Tibial nerve (tissue), 4 donors: ENCODE measurements at regions not wholly inside any gene's neighbourhood (a gene's known extent, or its start where the extent isn't known, plus 50 kb on each side); places are given as distances from the start of the nearest gene placed in this dataset.

ENCODE experiments used
- DNase-seq, 2 donors: peaks; one replicate each; pipeline ENCODE4 v3.0.0-alpha.2; 2019; ENCODE audit warnings: low spot score in 2 of 2
- H3K27ac ChIP-seq, 4 donors: fragments of 200-600 bp; sonication (generic) in 3 of 4; one replicate each; pipeline ENCODE4 v1.5.1; 2017 to 2019; ENCODE audit warnings: mild to moderate bottlenecking in 1 of 4
- H3K27me3 ChIP-seq, 2 donors: fragments of 200-600 bp; sonication (generic) in 1 of 2; one replicate each; pipeline versions ENCODE4 v1.5.1 to v1.6.0; 2017 to 2019
- H3K36me3 ChIP-seq, 3 donors: fragments of 200-600 bp; sonication (generic); one replicate each; pipeline ENCODE4 v1.5.1; 2018 to 2019
- H3K4me1 ChIP-seq, 4 donors: fragments of 200-600 bp; sonication (generic) in 3 of 4; one replicate each; pipeline ENCODE4 v1.5.1; 2017 to 2019
- H3K4me3 ChIP-seq, 4 donors: fragments of 200-600 bp; sonication (generic) in 3 of 4; one replicate each; pipeline ENCODE4 v1.5.1; 2017 to 2019; ENCODE audit warnings: mild to moderate bottlenecking in 1 of 4, moderate library complexity in 1 of 4
- H3K9me3 ChIP-seq, 4 donors: fragments of 200-600 bp; sonication (generic) in 3 of 4; one replicate each; pipeline ENCODE4 v1.5.1; 2017 to 2019
- CTCF ChIP-seq, 5 experiments: fragments of 200-600 bp in 3 of 5; fragments of 450-650 bp in 2 of 5; sonication (generic) in 3 of 5; IDR thresholded peaks; one replicate each; pipeline ENCODE4 v1.5.1; 2016 to 2019; ENCODE audit warnings: antibody characterized with exemption in 5 of 5, mild to moderate bottlenecking in 3 of 5, moderate library complexity in 2 of 5
- EP300 ChIP-seq, 2 donors: sonication (generic); formaldehyde crosslinking; IDR thresholded peaks; one replicate each; pipeline ENCODE4 v1.6.1; 2017; ENCODE audit warnings: antibody characterized with exemption in 2 of 2, mild to moderate bottlenecking in 1 of 2
- POLR2A ChIP-seq, 2 donors: fragments of 450-650 bp; IDR thresholded peaks; one replicate each; pipeline ENCODE4 v1.6.1; 2017; ENCODE audit warnings: antibody characterized with exemption in 2 of 2, mild to moderate bottlenecking in 2 of 2, moderate library complexity in 2 of 2
- WGBS, 2 donors: methylation state at CpG; one replicate each; pipeline ENCODE4 v1.1.5; 2018; 5-methylcytosine and 5-hydroxymethylcytosine counted together

- 91 to 93% methylated on average over 4 of the region's 4 CpGs for WGBS, 2 donors
- Histone ChIP-seq H3K27me3 (no peaks in the 10 kb centered on the region), H3K4me1 (peaks cover 0 to 6% (median 0%) of the 10 kb centered on the region in 4 donors), H3K36me3 (no peaks in the 10 kb centered on the region), H3K27ac (no peak overlapping the region), H3K9me3 (peaks cover 0 to 5% (median 1%) of the 10 kb centered on the region in 4 donors), H3K4me3 (no peak overlapping the region)
- TF ChIP-seq POLR2A (IDR thresholded peaks at IDR 0.05) (no peak), CTCF (IDR thresholded peaks at IDR 0.05) (no peak)
- DNase-seq, result no peak
These were observed 124.0 kb downstream of the EDN1 start for GRCh38 chr6:12414096-12414675.

GRCh38 chr6:12415980-12416598, 125.9 kb downstream of the EDN1 start:
- DNase-seq, result no peak
- Histone ChIP-seq H3K27ac (no peak overlapping the region), H3K9me3 (peaks cover 0 to 6% (median 1%) of the 10 kb centered on the region in 4 donors), H3K27me3 (no peaks in the 10 kb centered on the region), H3K4me3 (no peak overlapping the region), H3K4me1 (peaks cover 0 to 6% (median 0%) of the 10 kb centered on the region in 4 donors), H3K36me3 (no peaks in the 10 kb centered on the region)
- TF ChIP-seq EP300 (IDR thresholded peaks at IDR 0.05) (no peak), POLR2A (IDR thresholded peaks at IDR 0.05) (no peak), CTCF (IDR thresholded peaks at IDR 0.05) (no peak)
- 78 to 85% methylated on average over 2 of the region's 2 CpGs for WGBS, 2 donors

GRCh38 chr6:12417191-12417590, 127.0 kb downstream of the EDN1 start:
- H3K27me3 ChIP-seq, result no peaks in the 10 kb centered on the region
- H3K9me3 ChIP-seq, result peaks cover 0 to 6% (median 1%) of the 10 kb centered on the region in 4 donors
- DNase-seq, result no peak
- H3K4me1 ChIP-seq, result peaks cover 0 to 6% (median 0%) of the 10 kb centered on the region in 4 donors
- no peak for TF ChIP-seq POLR2A (IDR thresholded peaks at IDR 0.05)
- no peak for TF ChIP-seq CTCF (IDR thresholded peaks at IDR 0.05)
- TF ChIP-seq EP300 (IDR thresholded peaks at IDR 0.05), result no peak
- no peak overlapping the region for H3K4me3 ChIP-seq
- no peak overlapping the region for H3K27ac ChIP-seq
- no peaks in the 10 kb centered on the region for H3K36me3 ChIP-seq
- 85 to 91% methylated on average over 1 of the region's 1 CpG for WGBS, 2 donors

GRCh38 chr6:12418946-12419345, 128.8 kb downstream of the EDN1 start:
- H3K4me3 ChIP-seq, result no peak overlapping the region
- no peaks in the 10 kb centered on the region for H3K27me3 ChIP-seq
- no peak for DNase-seq
- no peaks in the 10 kb centered on the region for H3K4me1 ChIP-seq
- H3K27ac ChIP-seq, result no peak overlapping the region
- H3K9me3 ChIP-seq, result peaks cover 0 to 6% (median 1%) of the 10 kb centered on the region in 4 donors
- H3K36me3 ChIP-seq, result no peaks in the 10 kb centered on the region
- WGBS, 2 donors, result 93 to 97% methylated on average over 2 of the region's 2 CpGs
- TF ChIP-seq CTCF (IDR thresholded peaks at IDR 0.05), result no peak
- no peak for TF ChIP-seq EP300 (IDR thresholded peaks at IDR 0.05)
- no peak for TF ChIP-seq POLR2A (IDR thresholded peaks at IDR 0.05)

- TF ChIP-seq POLR2A (IDR thresholded peaks at IDR 0.05), result no peak
- no peak for TF ChIP-seq CTCF (IDR thresholded peaks at IDR 0.05)
- TF ChIP-seq EP300 (IDR thresholded peaks at IDR 0.05), result no peak
- no peaks in the 10 kb centered on the region for H3K4me1 ChIP-seq
- no peak for DNase-seq
- WGBS, 2 donors, result 47 to 51% methylated on average over 3 of the region's 3 CpGs
- H3K9me3 ChIP-seq, result peaks cover 0 to 6% (median 1%) of the 10 kb centered on the region in 4 donors
- no peaks in the 10 kb centered on the region for H3K36me3 ChIP-seq
- H3K4me3 ChIP-seq, result no peak overlapping the region
- no peaks in the 10 kb centered on the region for H3K27me3 ChIP-seq
- no peak overlapping the region for H3K27ac ChIP-seq
These were observed 129.6 kb downstream of the EDN1 start for GRCh38 chr6:12419631-12420272.
